Panc1 (cell line): ENCODE measurements at regions not wholly inside any gene's neighbourhood (a gene's known extent, or its start where the extent isn't known, plus 50 kb on each side); places are given as distances from the start of the nearest gene placed in this dataset.

Experiments
- TF ChIP-seq, protein P1 (sequence below): fragments of 450-650 bp; IDR thresholded peaks from 2 replicates; pipeline ENCODE4 v1.5.1; 2017; ENCODE audit warnings: mild to moderate bottlenecking
- TF ChIP-seq, protein P2 (sequence below), 2 experiments: IDR thresholded peaks; 2 replicates each; pipeline ENCODE4 v1.6.1; 2011 to 2012; ENCODE audit warnings: low read depth in 2 of 2, control low read depth in 1 of 2, low read length in 1 of 2, mild to moderate bottlenecking in 1 of 2, moderate library complexity in 1 of 2; ENCODE audit not compliant: insufficient read depth in 1 of 2

DNA sequence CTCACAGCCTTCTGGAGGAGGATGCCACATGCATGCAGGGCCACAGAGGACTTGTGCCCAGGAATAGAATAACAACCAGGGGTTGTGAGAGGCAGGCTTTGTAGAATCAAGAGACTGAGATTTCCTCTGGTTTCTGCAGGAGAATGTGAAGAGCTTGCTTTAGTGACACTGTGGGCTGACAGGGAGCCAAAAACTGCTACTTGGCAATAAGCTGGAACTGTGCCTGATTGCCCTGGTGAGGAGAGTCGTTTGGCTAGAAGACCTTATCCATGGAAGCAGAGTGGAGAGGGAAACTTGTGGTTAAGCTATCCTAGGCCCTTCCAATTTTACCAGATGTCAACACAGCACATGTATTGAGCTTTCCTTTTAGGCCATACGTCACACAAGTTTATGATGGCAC lies 902.1 kb downstream of the MRPL39 start:
- TF ChIP-seq, protein P1, sequence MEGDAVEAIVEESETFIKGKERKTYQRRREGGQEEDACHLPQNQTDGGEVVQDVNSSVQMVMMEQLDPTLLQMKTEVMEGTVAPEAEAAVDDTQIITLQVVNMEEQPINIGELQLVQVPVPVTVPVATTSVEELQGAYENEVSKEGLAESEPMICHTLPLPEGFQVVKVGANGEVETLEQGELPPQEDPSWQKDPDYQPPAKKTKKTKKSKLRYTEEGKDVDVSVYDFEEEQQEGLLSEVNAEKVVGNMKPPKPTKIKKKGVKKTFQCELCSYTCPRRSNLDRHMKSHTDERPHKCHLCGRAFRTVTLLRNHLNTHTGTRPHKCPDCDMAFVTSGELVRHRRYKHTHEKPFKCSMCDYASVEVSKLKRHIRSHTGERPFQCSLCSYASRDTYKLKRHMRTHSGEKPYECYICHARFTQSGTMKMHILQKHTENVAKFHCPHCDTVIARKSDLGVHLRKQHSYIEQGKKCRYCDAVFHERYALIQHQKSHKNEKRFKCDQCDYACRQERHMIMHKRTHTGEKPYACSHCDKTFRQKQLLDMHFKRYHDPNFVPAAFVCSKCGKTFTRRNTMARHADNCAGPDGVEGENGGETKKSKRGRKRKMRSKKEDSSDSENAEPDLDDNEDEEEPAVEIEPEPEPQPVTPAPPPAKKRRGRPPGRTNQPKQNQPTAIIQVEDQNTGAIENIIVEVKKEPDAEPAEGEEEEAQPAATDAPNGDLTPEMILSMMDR: no peak
- TF ChIP-seq, protein P2, sequence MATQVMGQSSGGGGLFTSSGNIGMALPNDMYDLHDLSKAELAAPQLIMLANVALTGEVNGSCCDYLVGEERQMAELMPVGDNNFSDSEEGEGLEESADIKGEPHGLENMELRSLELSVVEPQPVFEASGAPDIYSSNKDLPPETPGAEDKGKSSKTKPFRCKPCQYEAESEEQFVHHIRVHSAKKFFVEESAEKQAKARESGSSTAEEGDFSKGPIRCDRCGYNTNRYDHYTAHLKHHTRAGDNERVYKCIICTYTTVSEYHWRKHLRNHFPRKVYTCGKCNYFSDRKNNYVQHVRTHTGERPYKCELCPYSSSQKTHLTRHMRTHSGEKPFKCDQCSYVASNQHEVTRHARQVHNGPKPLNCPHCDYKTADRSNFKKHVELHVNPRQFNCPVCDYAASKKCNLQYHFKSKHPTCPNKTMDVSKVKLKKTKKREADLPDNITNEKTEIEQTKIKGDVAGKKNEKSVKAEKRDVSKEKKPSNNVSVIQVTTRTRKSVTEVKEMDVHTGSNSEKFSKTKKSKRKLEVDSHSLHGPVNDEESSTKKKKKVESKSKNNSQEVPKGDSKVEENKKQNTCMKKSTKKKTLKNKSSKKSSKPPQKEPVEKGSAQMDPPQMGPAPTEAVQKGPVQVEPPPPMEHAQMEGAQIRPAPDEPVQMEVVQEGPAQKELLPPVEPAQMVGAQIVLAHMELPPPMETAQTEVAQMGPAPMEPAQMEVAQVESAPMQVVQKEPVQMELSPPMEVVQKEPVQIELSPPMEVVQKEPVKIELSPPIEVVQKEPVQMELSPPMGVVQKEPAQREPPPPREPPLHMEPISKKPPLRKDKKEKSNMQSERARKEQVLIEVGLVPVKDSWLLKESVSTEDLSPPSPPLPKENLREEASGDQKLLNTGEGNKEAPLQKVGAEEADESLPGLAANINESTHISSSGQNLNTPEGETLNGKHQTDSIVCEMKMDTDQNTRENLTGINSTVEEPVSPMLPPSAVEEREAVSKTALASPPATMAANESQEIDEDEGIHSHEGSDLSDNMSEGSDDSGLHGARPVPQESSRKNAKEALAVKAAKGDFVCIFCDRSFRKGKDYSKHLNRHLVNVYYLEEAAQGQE (IDR thresholded peaks at IDR 0.05; ENCODE audit: insufficient read depth in 1 of 2, low read depth in 2 of 2, low read length in 1 of 2): no peak
